ENCODE measurements at regions not wholly inside any gene's neighbourhood (a gene's known extent, or its start where the extent isn't known, plus 50 kb on each side); places are given as distances from the start of the nearest gene placed in this dataset.

DNA sequence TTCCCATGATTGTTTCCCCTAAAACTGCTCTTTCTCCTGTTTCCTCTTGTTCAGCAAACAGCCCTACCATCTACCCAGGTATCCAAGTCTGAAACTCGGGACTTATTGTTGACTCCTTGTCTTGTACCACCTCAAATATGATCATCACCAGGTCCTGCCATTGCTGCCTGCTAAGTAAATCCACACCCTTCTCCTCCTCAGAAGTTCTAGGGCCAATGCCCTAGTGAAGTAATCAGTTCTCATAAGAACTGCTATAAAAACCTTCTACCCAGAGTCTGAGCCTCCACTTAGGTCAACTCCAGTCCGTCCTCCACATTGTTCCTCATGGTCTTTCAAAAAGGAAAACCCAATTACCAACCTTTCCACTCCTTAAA is 77.0 kb upstream of the IL12A start:
- WGBS = 94% methylated on average over 2 of the region's 2 CpGs
- no peak overlapping the region for H3K27ac ChIP-seq (ENCODE audit: low read depth in 1 of 2, low read length in 1 of 2)
- H3K27me3 ChIP-seq (ENCODE audit: control insufficient read depth in 2 of 2, insufficient read depth in 1 of 2, low read length in 1 of 2) = no peaks in the 10 kb centered on the region
- H3K4me1 ChIP-seq (ENCODE audit: control insufficient read depth in 2 of 2, insufficient read depth in 2 of 2, low read length in 2 of 2) = peaks cover 0 to 3% of the 10 kb centered on the region in 2 donors
- no peaks in the 10 kb centered on the region for H3K9me3 ChIP-seq (ENCODE audit: control insufficient read depth in 2 of 2, insufficient read depth in 1 of 2, low read length in 1 of 2)
- H3K4me3 ChIP-seq (ENCODE audit: low read length in 2 of 2) = no peak overlapping the region
- no peak for DNase-seq (ENCODE audit: low read depth in 6 of 9, low spot score in 9 of 9)
- no peaks in the 10 kb centered on the region for H3K36me3 ChIP-seq (ENCODE audit: control insufficient read depth in 2 of 2, insufficient read depth in 2 of 2, low read length in 1 of 2)

DNA sequence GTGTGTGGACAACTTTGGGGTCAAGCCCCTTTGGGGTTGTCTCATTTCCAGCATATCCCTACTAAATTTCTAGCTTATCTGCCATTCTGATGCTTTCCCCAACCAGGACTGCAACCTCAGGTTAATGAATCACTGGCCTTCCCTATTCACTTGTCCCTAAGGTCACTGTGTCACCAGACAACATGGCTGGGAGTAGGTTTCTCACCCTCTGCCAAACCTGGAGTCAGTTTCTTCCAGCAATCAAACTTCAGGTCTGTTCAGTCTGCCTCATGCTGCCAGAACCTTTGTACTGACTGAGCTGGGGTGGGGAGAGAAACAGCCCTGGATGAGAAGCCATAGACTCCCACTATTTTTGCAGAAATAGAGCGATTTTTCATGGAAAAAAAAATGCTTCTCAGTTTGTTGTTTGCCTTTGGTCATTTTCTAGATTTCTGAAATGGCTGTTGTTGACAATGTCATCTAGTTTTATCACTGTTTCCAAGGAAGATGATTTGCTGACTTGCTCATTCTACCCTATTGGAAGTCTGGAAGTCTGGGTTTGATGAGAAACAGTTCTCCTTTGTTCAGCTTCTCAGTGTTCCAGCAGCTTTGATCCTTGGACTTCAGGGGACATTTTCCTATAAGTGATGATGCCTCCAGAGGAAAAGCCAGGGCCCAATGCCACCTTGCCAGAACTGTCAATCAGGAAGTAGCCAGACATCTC is 74.8 kb upstream of the IL12A start:
- no peaks in the 10 kb centered on the region for H3K36me3 ChIP-seq (ENCODE audit: control insufficient read depth in 2 of 2, insufficient read depth in 2 of 2, low read length in 1 of 2)
- H3K27ac ChIP-seq (ENCODE audit: low read depth in 1 of 2, low read length in 1 of 2) = no peak overlapping the region
- H3K4me3 ChIP-seq (ENCODE audit: low read length in 2 of 2) = no peak overlapping the region
- peaks cover 0 to 3% of the 10 kb centered on the region in 2 donors for H3K4me1 ChIP-seq (ENCODE audit: control insufficient read depth in 2 of 2, insufficient read depth in 2 of 2, low read length in 2 of 2)
- no peak for DNase-seq (ENCODE audit: low read depth in 6 of 9, low spot score in 9 of 9)
- H3K9me3 ChIP-seq (ENCODE audit: control insufficient read depth in 2 of 2, insufficient read depth in 1 of 2, low read length in 1 of 2) = no peaks in the 10 kb centered on the region
- no peaks in the 10 kb centered on the region for H3K27me3 ChIP-seq (ENCODE audit: control insufficient read depth in 2 of 2, insufficient read depth in 1 of 2, low read length in 1 of 2)
- 90% methylated on average over 1 of the region's 1 CpG for WGBS

DNA sequence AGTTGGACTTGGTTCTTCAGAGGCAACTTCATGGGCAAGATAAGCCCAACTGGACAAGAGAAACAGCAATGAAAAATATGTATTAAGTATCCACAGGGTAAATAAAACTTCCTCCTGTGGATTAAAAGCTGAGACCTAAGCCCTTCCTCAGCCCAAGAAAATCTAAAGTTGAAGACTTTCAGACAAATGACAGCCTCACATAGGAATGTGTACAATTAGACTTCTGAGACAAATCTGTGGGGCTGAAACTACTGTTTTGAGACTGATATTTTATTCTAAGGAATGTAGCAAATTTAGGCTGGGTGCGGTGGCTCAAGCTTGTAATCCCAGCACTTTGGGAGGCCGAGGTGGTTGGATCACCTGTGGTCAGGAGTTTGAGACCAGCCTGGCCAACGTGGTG is 74.2 kb upstream of the IL12A start:
- 92% methylated on average over 3 of the region's 3 CpGs for WGBS

DNA sequence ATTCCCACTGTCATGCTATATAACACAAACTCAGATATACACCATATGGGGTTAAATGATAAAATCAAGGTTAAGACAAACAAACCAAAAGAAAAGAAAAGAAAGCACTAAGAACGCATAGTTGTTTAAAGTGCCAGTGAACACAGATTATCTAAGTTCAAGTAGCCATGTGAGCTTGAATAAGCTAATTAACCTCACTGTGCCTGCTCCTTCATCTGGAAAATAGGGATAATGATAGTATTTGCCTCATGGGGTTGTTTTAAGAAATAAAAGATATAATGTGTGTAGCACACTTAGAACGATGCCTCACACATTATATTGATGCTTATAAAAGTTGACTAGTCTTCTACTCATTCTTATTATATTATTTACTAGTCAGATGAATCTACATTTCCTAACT is 72.6 kb upstream of the IL12A start:
- DNase-seq (ENCODE audit: low read depth in 6 of 9, low spot score in 9 of 9) = no peak
- WGBS = 98% methylated on average over 2 of the region's 2 CpGs
- no peak overlapping the region for H3K4me3 ChIP-seq (ENCODE audit: low read length in 2 of 2)
- no peaks in the 10 kb centered on the region for H3K36me3 ChIP-seq (ENCODE audit: control insufficient read depth in 2 of 2, insufficient read depth in 2 of 2, low read length in 1 of 2)
- no peaks in the 10 kb centered on the region for H3K27me3 ChIP-seq (ENCODE audit: control insufficient read depth in 2 of 2, insufficient read depth in 1 of 2, low read length in 1 of 2)
- H3K27ac ChIP-seq (ENCODE audit: low read depth in 1 of 2, low read length in 1 of 2) = no peak overlapping the region
- peaks cover 0 to 3% of the 10 kb centered on the region in 2 donors for H3K4me1 ChIP-seq (ENCODE audit: control insufficient read depth in 2 of 2, insufficient read depth in 2 of 2, low read length in 2 of 2)
- H3K9me3 ChIP-seq (ENCODE audit: control insufficient read depth in 2 of 2, insufficient read depth in 1 of 2, low read length in 1 of 2) = no peaks in the 10 kb centered on the region

More for the DNA sequence above, 74.2 kb upstream of the IL12A start:
- no peaks in the 10 kb centered on the region for H3K9me3 ChIP-seq (ENCODE audit: control insufficient read depth in 2 of 2, insufficient read depth in 1 of 2, low read length in 1 of 2)
- no peak overlapping the region for H3K27ac ChIP-seq (ENCODE audit: low read depth in 1 of 2, low read length in 1 of 2)
- no peaks in the 10 kb centered on the region for H3K36me3 ChIP-seq (ENCODE audit: control insufficient read depth in 2 of 2, insufficient read depth in 2 of 2, low read length in 1 of 2)
- peaks cover 0 to 3% of the 10 kb centered on the region in 2 donors for H3K4me1 ChIP-seq (ENCODE audit: control insufficient read depth in 2 of 2, insufficient read depth in 2 of 2, low read length in 2 of 2)
- no peaks in the 10 kb centered on the region for H3K27me3 ChIP-seq (ENCODE audit: control insufficient read depth in 2 of 2, insufficient read depth in 1 of 2, low read length in 1 of 2)
- no peak for DNase-seq (ENCODE audit: low read depth in 6 of 9, low spot score in 9 of 9)
- no peak overlapping the region for H3K4me3 ChIP-seq (ENCODE audit: low read length in 2 of 2)

- Histone ChIP-seq H3K4me3 (ENCODE audit: low read length in 2 of 2) (no peak overlapping the region), H3K36me3 (ENCODE audit: control insufficient read depth in 2 of 2, insufficient read depth in 2 of 2, low read length in 1 of 2) (no peaks in the 10 kb centered on the region), H3K27me3 (ENCODE audit: control insufficient read depth in 2 of 2, insufficient read depth in 1 of 2, low read length in 1 of 2) (no peaks in the 10 kb centered on the region), H3K9me3 (ENCODE audit: control insufficient read depth in 2 of 2, insufficient read depth in 1 of 2, low read length in 1 of 2) (no peaks in the 10 kb centered on the region), H3K4me1 (ENCODE audit: control insufficient read depth in 2 of 2, insufficient read depth in 2 of 2, low read length in 2 of 2) (no peaks in the 10 kb centered on the region), H3K27ac (ENCODE audit: low read depth in 1 of 2, low read length in 1 of 2) (no peak overlapping the region)
- 68% methylated on average over 2 of the region's 2 CpGs for WGBS
- no peak for DNase-seq (ENCODE audit: low read depth in 6 of 9, low spot score in 9 of 9)
Observed at GRCh38 chr3:159917141-159917540, 71.5 kb upstream of the IL12A start.

DNA sequence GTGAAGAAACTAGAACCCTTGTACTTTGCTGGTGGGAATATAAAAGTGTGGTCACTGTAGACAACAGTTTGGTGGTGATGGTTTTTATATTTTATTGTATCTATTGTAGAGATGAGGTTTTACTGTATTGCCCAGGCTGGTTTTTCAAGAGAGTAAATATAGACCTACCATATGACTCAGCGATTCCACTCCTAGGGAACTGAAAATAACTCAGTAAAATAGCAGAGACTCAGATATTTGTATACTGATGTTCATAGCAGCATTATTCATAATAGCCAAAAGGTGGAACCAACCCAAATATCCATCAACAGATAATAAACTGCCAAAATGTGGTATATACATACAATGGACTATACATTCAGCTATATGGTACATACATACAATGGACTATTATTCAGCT is 68.8 kb upstream of the IL12A start:
- no peaks in the 10 kb centered on the region for H3K9me3 ChIP-seq (ENCODE audit: control insufficient read depth in 2 of 2, insufficient read depth in 1 of 2, low read length in 1 of 2)
- no peak overlapping the region for H3K27ac ChIP-seq (ENCODE audit: low read depth in 1 of 2, low read length in 1 of 2)
- no peaks in the 10 kb centered on the region for H3K27me3 ChIP-seq (ENCODE audit: control insufficient read depth in 2 of 2, insufficient read depth in 1 of 2, low read length in 1 of 2)
- H3K4me1 ChIP-seq (ENCODE audit: control insufficient read depth in 2 of 2, insufficient read depth in 2 of 2, low read length in 2 of 2) = no peaks in the 10 kb centered on the region
- no peak for DNase-seq (ENCODE audit: low read depth in 6 of 9, low spot score in 9 of 9)
- H3K4me3 ChIP-seq (ENCODE audit: low read length in 2 of 2) = no peak overlapping the region
- no peaks in the 10 kb centered on the region for H3K36me3 ChIP-seq (ENCODE audit: control insufficient read depth in 2 of 2, insufficient read depth in 2 of 2, low read length in 1 of 2)
- WGBS = 48% methylated on average over 1 of the region's 1 CpG

DNA sequence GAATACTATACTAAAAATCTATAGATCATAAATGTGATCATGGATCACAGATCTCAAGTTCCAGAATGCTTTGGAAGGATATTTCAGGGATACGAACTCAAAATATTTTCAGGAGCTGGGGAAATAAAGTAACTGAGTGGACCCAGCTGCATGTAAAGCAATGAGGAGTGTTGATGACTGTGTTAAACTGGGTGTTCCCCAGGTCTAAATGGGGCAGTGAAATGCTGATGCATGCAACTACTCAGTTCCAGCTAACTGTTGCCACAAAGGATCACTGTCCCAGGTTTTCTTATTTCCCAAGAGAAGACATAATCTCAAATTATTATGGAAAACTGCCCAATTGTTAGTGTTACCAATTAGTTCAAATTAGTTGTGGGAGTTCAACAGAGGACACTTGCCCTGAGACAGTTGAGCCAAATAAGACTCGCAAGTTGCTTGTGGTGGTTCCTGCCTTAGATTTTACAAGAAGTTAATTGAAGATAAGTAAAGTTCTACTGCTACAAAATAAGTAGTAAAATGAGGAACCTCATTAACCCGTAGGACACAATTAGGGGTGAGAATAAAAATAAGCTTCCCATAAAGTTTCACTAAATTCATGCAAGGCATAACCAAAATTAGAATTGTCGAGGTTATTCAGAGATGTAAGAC is 66.3 kb upstream of the IL12A start:
- H3K27me3 ChIP-seq (ENCODE audit: control insufficient read depth in 2 of 2, insufficient read depth in 1 of 2, low read length in 1 of 2) = no peaks in the 10 kb centered on the region
- no peak overlapping the region for H3K4me3 ChIP-seq (ENCODE audit: low read length in 2 of 2)
- DNase-seq (ENCODE audit: low read depth in 6 of 9, low spot score in 9 of 9) = no peak
- H3K27ac ChIP-seq (ENCODE audit: low read depth in 1 of 2, low read length in 1 of 2) = no peak overlapping the region
- H3K4me1 ChIP-seq (ENCODE audit: control insufficient read depth in 2 of 2, insufficient read depth in 2 of 2, low read length in 2 of 2) = no peaks in the 10 kb centered on the region
- H3K9me3 ChIP-seq (ENCODE audit: control insufficient read depth in 2 of 2, insufficient read depth in 1 of 2, low read length in 1 of 2) = no peaks in the 10 kb centered on the region
- 76% methylated on average over 4 of the region's 4 CpGs for WGBS
- H3K36me3 ChIP-seq (ENCODE audit: control insufficient read depth in 2 of 2, insufficient read depth in 2 of 2, low read length in 1 of 2) = no peaks in the 10 kb centered on the region

GRCh38 chr3:159922861-159923312 is 65.7 kb upstream of the IL12A start:
- 86% methylated on average over 4 of the region's 4 CpGs for WGBS
- Histone ChIP-seq H3K27me3 (ENCODE audit: control insufficient read depth in 2 of 2, insufficient read depth in 1 of 2, low read length in 1 of 2) (no peaks in the 10 kb centered on the region), H3K4me3 (ENCODE audit: low read length in 2 of 2) (no peak overlapping the region), H3K27ac (ENCODE audit: low read depth in 1 of 2, low read length in 1 of 2) (no peak overlapping the region), H3K36me3 (ENCODE audit: control insufficient read depth in 2 of 2, insufficient read depth in 2 of 2, low read length in 1 of 2) (no peaks in the 10 kb centered on the region), H3K9me3 (ENCODE audit: control insufficient read depth in 2 of 2, insufficient read depth in 1 of 2, low read length in 1 of 2) (no peaks in the 10 kb centered on the region), H3K4me1 (ENCODE audit: control insufficient read depth in 2 of 2, insufficient read depth in 2 of 2, low read length in 2 of 2) (no peaks in the 10 kb centered on the region)
- peak in 1 of 9 donors; percentile 22 for DNase-seq (ENCODE audit: low read depth in 6 of 9, low spot score in 9 of 9)

- Histone ChIP-seq H3K27ac (ENCODE audit: low read depth in 1 of 2, low read length in 1 of 2) (no peak overlapping the region), H3K4me1 (ENCODE audit: control insufficient read depth in 2 of 2, insufficient read depth in 2 of 2, low read length in 2 of 2) (no peaks in the 10 kb centered on the region), H3K9me3 (ENCODE audit: control insufficient read depth in 2 of 2, insufficient read depth in 1 of 2, low read length in 1 of 2) (no peaks in the 10 kb centered on the region), H3K27me3 (ENCODE audit: control insufficient read depth in 2 of 2, insufficient read depth in 1 of 2, low read length in 1 of 2) (no peaks in the 10 kb centered on the region), H3K4me3 (ENCODE audit: low read length in 2 of 2) (no peak overlapping the region), H3K36me3 (ENCODE audit: control insufficient read depth in 2 of 2, insufficient read depth in 2 of 2, low read length in 1 of 2) (no peaks in the 10 kb centered on the region)
- WGBS = 92% methylated on average over 7 of the region's 7 CpGs
- DNase-seq (ENCODE audit: low read depth in 6 of 9, low spot score in 9 of 9) = no peak
Observed at GRCh38 chr3:159923336-159923735, 65.3 kb upstream of the IL12A start.

Data from thymus (tissue), 11 donors.